C4-2B (cell line): ENCODE measurements at regions not wholly inside any gene's neighbourhood (a gene's known extent, or its start where the extent isn't known, plus 50 kb on each side); places are given as distances from the start of the nearest gene placed in this dataset.

Experiments
- H3K27ac ChIP-seq: fragments of 450-650 bp; 2 replicates; pipeline ENCODE4 v1.5.1; 2017
- CTCF ChIP-seq: fragments of 450-650 bp; conservative IDR thresholded peaks from 2 replicates; pipeline ENCODE4 v1.5.1; 2017; ENCODE audit warnings: mild to moderate bottlenecking
- ZFX ChIP-seq: fragments of 450-650 bp; IDR thresholded peaks from 2 replicates; pipeline ENCODE4 v1.6.1; 2017

- TF ChIP-seq CTCF (peak; percentile 79), ZFX (no peak)
- no peak overlapping the region for H3K27ac ChIP-seq
Observed at GRCh38 chr6:82040405-82041221, 206.9 kb downstream of the IBTK start.

- no peak overlapping the region for H3K27ac ChIP-seq
- no peak for TF ChIP-seq ZFX
- TF ChIP-seq CTCF = no peak
Observed at GRCh38 chr6:82038631-82039030, 208.9 kb downstream of the IBTK start.

GRCh38 chr6:82035526-82035925, 212.0 kb downstream of the IBTK start:
- TF ChIP-seq ZFX = no peak
- TF ChIP-seq CTCF = no peak
- no peak overlapping the region for H3K27ac ChIP-seq

GRCh38 chr6:82033631-82034211, 213.8 kb downstream of the IBTK start:
- TF ChIP-seq CTCF (no peak), ZFX (no peak)
- H3K27ac ChIP-seq = no peak overlapping the region

GRCh38 chr6:82032444-82032843, 215.1 kb downstream of the IBTK start:
- H3K27ac ChIP-seq = no peak overlapping the region
- TF ChIP-seq ZFX = no peak
- TF ChIP-seq CTCF = no peak

GRCh38 chr6:82030761-82031503, 216.6 kb downstream of the IBTK start:
- H3K27ac ChIP-seq = peak overlapping the region; percentile 47; the same call in 1 of the 2 replicates
- TF ChIP-seq ZFX (no peak), CTCF (no peak)

GRCh38 chr6:82030301-82030700, 217.2 kb downstream of the IBTK start:
- peak overlapping the region; percentile 47; the same call in 1 of the 2 replicates for H3K27ac ChIP-seq
- no peak for TF ChIP-seq ZFX
- no peak for TF ChIP-seq CTCF
